ENCODE measurements at regions not wholly inside any gene's neighbourhood (a gene's known extent, or its start where the extent isn't known, plus 50 kb on each side); places are given as distances from the start of the nearest gene placed in this dataset.
"Not testable (repeated sequence)": the region's sequence is repeated elsewhere in the genome, so short reads cannot be mapped to it uniquely, and the experiment has no call there.

DNA sequence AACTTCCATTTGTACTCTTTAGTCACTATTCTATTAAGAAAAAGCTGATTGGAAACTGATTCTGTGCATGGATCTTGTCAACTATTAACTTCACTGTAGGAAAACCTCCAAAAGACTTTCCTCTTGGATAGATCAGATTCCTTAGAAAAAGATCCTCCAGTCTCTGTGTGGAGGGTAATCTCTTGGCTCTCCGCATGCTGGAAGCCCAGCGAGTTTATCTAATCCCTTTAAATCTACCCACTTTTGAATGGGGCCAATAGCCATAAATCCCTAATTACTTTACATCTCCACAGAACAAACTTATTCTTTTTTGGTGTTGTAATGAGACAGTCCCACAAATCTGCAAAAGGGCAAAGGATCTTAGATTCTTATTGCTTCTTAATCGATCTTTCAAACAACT, 1206.4 kb upstream of the ADGRL4 start:
- no peak for DNase-seq

DNA sequence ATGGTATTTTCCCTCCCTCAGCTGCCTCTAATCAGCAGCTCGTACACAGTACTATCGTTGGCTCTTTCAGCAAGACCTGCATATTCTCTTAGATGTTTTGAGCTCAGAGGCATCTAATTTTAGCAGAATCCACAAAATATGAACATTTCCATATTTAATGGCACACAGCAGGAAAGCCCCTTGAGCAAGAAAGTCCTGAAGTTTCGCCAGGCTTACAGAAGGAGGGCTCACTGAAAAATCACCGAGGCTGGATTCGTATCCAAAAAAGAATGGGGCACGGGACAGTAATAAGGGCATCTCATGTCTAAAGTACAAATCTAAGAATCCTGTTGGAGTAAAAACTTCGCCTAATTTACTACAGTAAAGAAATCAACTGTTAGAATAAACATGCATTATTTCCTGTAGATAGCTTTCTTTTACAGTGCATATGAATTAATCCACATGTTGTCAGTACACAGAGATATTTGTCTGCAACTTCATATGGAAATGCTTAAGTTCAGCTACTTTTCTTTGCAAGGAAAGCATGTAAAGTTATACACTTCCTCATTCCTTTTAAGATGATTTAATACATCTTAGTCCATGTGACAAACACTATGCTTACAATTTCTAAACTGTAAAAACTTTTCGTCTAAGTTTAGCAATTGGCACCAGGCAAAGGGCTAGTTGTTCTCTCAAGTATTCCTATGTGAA, 1205.3 kb upstream of the ADGRL4 start:
- no peak for DNase-seq

DNA sequence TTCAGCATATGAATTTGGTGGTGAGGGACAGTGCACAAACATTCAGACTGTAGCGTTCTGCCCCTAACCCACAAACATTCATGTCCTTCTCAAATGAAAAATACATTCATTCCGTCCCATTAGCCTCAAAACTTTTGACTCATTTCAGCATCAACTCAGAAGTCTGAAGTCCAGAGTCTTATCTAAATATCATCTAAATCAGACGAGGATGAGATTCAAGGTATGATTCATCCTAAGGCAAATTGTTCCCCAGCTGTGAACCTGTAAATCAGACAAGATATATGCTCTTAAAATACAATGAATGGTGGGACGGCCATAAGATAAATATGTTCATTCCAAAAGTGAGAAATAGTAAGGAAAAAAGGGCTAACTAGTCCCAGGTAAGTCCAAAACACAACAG, 1195.6 kb upstream of the ADGRL4 start:
- no peak for DNase-seq

DNA sequence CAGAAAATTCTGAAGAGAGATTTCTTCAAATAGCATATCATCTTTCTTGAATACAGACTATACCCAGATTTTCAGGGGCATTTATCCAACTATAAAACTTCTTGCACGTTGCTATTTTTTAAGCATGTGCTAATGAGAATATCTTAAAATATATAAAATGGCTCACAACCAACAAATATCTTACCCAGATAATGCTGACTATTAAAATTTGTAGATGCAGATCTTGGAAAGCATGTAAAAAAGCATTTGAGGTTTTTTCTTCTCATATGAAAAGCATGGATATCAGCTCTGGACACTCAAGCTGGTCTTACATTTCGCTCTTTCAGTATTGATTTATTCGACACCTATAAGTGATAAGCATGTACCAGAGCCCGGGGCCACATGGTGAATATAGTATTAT, 1187.7 kb upstream of the ADGRL4 start:
- DNase-seq: no peak

DNA sequence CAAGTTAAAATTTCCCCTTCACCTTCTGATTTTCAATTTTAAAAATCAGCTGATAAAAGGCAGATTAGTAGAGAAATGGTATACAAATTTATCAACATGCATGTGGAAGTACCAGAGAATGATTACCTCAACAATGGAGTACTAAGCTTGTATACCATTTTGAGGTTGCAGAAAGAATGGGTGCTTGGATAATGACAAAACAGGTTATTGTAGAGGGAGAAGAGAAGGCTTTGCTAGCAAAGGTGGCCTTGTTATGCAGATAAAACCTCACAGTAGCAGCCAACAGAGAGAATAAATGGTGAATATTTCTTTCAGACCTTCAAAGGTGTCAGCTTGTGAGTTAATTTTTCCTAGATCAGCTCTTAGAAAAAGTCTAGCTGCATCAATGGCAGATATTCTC, 1174.9 kb upstream of the ADGRL4 start:
- DNase-seq: no peak

DNA sequence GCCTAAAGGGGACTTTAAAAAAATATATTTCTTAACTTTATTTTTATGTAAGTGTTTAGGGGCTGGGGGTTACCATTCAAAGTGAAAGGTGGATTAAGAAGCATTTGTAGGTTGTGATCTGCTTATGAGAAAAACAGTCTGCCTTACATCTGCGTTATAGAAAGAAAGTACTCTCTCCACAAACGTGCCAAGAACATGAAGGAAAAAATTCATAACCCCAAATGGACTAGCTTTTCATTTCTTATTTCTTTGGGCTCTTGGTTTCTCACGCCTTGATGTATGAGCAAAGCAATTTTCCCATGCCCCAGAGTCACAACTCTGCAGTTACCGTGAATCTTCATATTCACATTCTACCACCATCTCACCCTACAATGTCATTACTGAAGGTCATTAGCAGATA, 1165.1 kb upstream of the ADGRL4 start:
- DNase-seq: no peak

DNA sequence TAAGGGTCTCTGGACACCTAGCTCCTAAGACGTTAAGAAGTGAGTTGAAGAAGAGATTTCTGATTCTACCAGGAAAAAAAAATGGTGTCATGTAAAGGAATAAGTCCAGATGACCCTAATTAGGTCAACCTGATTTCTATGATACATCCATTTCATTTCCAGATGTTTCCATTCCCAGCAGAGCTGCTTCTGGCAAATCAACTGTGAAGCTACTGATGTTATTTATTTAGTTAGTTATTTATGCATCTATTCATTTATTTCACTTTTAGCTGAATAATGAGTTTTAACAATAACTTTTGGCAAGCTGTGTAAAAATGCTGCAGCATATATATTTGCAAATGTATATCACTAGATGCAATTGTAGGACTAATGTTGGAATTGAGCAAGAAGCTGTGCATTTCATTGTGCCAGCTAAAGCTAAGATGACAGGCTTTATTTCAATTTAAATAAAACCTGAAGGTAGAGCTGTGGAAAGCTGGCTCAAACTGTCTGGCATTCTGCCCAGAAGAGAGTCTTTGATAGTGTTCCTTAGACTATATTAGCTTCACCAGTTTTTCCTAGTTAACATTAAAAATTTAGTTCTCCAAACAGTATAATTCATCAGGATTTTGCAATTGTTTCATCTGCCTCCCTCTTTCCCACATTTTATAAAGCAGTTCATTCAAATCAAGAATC, 1164.4 kb upstream of the ADGRL4 start:
- peak; percentile 72 for DNase-seq

DNA sequence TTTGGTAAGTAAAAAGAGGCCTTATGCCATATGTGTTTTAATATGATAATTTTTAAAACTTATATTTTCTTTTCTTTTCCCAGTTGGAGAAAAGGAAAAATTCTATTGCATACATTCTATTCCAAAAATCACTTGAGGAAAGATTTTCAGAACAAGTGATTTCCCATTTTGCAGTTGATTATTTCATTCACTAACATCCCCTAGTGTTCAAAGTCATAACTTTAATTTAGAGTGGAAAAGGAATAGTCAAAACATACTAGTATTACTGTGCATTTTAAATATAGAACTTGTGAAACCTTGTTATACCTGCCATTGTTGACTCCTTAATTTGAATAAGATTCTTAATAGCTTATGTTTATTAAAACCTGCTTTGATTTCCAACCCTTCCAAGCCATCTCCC, 1157.6 kb upstream of the ADGRL4 start:
- no peak for DNase-seq

DNA sequence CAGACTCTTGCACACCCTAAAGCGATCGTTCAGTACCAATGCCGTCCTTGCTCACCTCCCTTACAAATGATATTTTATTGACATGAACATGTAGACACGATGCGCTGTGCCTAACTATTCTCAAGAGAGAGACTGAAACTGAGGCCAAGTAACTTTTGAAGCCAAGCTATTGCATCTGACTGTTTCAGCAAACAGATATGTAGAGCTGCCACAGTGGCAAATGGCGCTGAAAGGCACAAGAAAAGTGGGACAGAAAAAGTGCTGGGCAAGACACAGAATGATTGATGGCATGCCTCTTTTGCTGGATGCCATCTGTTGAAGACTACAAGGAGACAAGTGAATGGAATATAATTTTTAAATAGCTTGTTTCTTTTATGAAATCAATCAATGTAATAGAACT, 1157.2 kb upstream of the ADGRL4 start:
- DNase-seq: no peak

DNA sequence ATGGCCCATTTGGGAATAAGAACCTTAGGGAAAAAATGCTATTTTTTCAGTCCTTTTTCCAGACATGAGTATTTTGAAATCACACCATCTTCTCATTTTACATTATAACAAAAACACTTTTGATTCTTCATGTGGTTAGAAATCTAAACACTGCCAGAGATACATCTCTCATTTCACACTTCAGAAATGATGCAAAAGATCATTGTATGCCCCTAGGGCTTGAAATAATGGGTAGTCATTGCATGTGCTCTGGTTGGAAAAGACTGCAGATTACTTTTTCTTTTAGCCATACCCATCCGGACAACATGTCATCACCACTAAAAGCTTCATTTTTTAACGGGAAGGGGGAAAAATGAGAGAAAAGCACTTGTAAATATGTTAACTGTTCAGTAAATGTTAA, 1152.2 kb upstream of the ADGRL4 start:
- no peak for DNase-seq

DNA sequence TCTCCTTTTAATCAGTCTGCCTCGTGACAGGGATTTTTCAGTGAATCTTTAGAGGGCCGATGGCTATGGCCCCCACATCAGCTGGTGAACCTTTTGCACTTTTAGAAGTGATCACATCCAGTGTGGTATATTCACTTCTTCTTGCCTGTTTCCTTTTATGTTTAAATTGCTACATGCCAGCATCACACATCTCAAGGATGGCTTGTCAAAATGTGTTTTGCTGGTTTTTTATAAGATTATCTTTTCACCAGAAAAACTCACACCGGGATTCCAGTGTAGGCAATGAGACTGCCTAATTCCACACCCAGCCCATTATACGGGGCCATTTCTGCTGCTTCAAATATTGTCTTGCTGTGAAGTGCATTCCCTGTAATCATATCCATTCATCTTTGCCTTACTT, 1151.7 kb upstream of the ADGRL4 start:
- no peak for DNase-seq

DNA sequence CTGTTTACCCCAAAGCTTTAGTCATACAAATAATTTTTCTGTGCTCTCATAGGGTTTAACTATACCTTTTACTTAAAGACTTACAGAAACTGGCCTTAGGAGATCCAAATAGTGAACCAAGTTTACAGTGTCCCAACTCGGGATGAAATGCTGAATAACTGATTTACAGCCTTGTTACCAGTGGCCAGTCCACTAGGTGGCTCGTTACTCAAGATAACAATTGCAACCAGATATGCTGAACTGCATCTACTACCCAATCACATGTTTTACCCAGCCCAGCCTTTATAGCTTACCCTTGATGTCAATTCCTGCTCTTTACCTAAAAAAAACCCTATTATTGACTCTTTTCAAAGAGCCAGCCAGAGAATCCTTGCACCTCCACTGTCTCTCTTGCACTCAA, 1148.8 kb upstream of the ADGRL4 start:
- no peak for DNase-seq

DNA sequence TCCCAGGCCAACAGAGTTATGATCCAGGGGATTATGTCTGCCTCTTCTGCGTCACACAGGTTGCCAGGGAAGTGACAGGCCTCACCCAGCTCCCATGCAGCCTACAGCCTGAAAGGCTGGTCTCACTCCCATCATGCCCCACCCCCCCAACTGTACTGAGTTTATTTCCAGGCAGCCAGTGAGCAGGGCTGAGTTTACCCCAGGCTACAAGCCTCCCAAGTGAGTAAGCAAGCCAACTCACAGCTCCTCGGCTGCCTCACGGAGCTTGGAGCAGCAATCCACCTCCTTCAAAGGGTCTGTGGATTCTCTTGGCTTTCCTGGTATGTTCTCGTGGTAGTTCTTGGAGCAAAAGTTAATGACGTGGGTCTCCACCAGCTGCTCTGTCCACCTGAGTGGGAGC, 1147.6 kb upstream of the ADGRL4 start:
- no peak for DNase-seq

DNA sequence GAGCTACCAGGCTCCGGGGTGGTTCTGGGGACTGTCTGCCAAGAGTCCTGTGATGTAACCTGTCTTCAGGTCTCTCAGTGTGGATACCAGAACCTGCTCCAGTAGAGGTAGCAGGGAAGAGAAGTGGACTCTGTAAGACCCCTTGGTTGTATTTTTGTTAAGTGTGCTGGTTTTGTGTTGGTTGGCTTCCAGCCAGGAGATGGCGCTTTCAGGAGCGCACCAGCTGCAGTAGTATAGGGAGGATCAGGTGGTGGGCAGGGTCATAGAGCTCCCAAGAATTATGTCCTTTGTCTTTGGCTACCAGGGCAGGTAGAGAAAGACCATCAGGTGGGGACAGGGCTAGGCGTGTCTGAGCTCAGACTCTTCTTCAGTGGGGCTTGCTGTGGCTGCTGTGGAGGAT, 1147.2 kb upstream of the ADGRL4 start:
- no peak for DNase-seq

DNA sequence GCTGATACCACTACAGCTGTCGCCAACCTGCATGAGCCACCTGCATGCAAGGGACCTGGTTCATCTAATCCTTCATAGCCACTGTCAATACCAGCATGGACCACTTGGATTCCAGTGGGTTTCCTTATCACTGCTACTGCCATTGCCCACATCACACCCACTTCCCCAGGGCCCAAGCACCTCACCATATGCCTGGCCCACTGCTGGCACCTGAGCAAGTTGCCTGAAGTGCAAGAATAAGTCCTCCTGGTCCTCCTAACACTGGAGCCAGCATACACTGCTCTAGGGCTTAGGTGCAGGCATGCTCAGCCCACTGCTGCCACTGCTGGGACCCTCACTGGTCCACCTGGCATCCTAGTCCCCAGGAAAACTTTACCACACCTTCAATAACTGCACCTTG, 1136.8 kb upstream of the ADGRL4 start:
- DNase-seq: no peak

DNA sequence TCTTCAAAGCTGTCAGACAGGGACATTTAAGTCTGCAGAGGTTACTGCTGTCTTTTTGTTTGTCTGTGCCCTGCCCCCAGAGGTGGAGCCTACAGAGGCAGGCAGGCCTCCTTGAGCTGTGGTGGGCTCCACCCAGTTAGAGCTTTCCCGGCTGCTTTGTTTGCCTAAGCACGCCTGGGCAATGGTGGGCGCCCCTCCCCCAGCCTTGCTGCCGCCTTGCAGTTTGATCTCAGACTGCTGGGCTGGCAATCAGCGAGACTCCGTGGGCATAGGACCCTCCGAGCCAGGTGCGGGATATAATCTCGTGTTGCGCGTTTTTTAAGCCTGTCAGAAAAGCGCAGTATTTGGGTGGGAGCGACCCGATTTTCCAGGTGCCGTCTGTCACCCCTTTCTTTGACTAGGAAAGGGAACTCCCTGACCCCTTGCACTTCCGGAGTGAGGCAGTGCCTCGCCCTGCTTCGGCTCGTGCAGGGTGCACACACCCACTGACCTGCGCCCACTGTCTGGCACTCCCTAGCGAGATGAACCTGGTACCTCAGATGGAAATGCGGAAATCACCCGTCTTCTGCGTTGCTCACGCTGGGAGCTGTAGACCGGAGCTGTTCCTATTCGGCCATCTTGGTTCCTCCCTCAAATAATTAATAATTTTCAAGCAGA, 1131.5 kb upstream of the ADGRL4 start:
- not testable (repeated sequence) for DNase-seq

DNA sequence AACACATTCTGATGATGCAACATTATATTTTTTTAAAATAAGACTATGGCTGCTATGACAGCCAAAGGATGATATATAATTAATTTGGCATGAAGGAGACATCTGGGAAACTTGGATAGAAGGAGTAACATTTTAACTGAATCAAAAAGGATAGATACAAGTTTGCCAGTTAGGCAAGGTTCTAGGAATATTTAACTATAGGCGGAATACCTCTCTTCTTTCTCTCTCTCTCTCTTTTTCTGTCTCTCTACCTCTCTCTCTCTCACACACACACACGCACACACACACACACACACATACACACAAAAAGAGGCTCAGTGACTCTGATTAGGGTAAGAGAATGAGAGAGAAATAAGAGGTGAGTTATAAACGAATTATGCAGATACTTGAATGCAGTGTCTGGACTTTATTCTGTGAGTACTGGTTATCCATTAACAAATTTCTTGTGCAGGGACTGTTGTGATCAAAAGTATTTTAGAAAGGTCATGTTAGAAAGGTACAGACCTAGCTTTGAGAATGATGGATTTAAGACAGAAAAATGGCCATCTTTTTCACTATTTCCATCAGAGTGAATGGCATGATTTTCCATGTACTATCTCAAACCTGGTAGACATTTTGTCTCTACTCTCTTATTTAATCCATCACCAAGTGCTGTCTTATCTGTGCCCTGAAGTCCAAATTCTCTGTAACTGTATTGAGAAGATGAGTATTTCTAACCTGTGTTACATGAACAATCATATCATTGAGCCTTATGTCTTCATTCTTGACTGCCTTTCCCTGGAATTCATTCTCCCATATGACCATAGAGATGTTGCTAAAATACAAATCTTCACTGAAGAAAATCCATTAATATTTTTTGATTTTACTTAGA, 1106.9 kb upstream of the ADGRL4 start:
- DNase-seq: no peak

DNA sequence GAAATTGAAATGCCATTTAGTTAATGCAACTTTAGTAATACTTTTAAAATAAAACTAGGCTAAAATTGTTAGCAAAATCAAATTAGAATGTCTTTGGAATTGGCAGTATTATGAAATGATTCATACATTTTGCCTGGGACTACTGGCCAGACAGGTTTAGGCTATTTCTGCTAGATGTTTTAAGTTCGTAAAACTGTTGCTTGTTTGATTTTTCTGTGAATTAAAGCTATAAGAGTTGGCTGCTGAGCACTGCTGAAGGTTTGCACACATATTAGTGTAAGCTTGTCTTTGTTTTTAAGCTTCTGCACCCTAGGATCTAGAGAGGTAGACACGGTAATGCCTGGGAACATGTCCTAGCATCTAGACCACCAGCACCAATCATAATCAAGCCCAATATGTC, 1094.6 kb upstream of the ADGRL4 start:
- no peak for DNase-seq

DNA sequence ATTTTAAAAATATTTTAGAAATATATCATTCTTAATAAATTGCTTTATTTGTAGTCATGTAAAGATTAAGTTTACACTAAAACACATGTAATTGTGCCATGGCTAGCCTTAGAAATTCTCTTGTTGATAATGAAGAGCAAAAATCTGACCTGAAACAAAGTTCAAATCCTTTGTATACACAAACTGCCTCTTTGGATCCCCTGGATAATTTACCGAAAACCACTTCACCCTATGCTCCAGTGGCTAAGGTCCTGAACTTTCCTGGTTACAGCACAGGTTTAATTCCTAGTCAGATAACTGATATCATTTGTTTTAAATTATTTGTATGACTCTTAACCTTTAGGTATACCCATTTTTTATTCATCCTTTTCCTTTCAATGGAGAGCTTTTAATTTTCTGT, 1093.2 kb upstream of the ADGRL4 start:
- DNase-seq: no peak

DNA sequence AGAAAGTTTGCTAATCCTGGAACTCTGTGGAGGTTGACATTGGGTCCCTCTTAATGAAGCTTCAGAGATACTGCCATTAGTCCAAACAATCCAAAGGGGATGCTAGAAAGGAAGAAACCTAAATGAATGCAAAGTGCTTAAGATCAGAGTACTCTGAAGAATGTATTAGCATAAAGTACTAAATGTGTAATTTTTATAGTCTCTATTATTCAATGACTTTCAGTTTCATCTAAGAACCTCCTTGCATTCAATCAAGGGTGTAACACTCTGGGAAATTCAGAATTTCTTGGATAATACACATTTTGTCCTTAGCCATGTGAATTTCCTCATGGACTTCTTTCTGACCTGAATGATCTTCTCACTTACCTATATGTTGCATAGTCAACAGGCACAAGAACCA, 1078.5 kb upstream of the ADGRL4 start:
- DNase-seq: no peak

DNA sequence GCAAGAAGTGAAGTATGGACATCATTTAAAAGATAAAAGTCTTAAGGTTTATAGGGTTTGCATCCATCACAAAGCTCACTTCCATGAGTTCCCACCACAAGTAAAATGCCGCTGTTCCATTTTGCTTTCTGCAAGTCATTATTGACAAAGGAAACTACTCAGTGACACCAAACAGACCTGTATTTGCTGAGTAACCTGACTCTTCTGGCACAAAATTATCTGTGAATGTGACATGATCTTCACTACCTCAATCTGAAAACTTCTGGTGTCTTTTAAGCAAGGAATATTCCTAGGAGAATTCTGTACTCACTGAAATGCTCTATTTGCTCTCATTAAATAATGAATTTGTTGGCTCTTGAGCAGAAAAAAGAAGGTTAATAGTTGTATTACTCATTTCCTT, 1077.4 kb upstream of the ADGRL4 start:
- no peak for DNase-seq

DNA sequence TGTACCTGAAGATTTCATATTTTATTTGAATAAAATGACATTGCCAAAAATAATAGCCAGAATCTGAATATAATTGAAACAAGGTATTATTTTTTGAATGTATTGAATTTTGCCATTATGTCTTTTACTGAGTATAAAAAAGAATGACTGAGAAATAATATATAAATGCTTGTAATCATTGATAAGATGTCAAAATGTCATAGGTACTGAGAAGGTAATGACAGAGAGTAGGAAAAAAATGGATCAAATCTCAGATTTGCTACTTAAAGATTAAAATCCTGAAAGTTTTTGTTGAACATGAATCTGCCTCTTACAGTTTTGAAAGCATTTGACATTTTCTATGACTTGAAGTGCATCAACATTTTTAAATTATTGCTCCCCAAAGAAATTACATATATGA, 1069.9 kb upstream of the ADGRL4 start:
- DNase-seq: no peak

DNA sequence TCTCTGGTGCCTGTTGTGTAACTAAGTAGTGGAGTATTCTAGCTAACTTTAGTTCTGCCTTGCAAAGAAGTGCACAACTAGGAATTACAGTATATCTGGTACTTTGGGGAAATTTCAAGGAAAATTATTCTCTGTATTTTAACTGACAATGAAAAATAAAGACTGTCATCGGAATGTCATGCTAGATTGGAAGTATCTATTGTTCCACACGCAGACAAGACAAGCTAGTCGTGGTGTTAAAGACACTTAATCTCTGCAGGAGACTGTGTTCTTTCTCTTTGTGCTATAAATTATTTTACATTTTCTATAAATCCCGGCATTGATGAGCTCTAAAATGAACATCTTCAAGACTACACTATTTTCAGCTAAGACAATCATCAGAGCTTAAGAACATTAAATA, 1068.8 kb upstream of the ADGRL4 start:
- DNase-seq: no peak

DNA sequence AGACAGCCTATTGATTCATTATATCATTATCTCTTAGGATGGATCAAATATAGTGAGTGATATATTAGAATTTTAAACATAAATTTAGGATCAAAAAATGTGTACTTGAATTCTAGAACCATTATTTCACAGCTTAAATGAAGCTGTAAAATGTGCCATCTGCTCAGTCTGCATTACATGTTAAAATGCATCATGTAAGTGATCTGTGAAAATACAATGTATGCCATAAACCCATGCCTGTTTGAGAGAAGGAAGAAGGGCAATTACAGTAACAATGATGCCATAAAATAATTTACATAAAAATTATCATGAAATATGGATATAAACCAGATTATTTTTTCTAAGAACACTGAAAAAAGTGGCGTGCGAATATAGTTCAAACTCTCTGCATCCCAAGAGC, 1066.0 kb upstream of the ADGRL4 start:
- DNase-seq: no peak

All from femur (tissue), 1 donor.